H9 (cell line): ENCODE measurements at regions not wholly inside any gene's neighbourhood (a gene's known extent, or its start where the extent isn't known, plus 50 kb on each side); places are given as distances from the start of the nearest gene placed in this dataset.

Experiments used
- DNase-seq: peaks from one replicate; pipeline ENCODE4 v3.0.0-alpha.2; 2017
- H2AFZ ChIP-seq: one replicate; pipeline ENCODE4 v1.6.1; 2013; ENCODE audit warnings: mild to moderate bottlenecking, low read length, control low read depth, moderate library complexity
- H2AK5ac ChIP-seq: 2 replicates; pipeline ENCODE4 v1.6.1; 2013; ENCODE audit warnings: low read length, control low read depth, mixed read lengths; ENCODE audit not compliant: insufficient read length
- H2BK120ac ChIP-seq: one replicate; pipeline ENCODE4 v1.6.1; 2013; ENCODE audit warnings: low read depth, mild to moderate bottlenecking, low read length, control low read depth, inconsistent platforms; ENCODE audit not compliant: poor library complexity, severe bottlenecking
- H2BK12ac ChIP-seq: 2 replicates; pipeline ENCODE4 v1.6.1; 2013; ENCODE audit warnings: low read length, control low read depth, mixed read lengths, low read depth; ENCODE audit not compliant: insufficient read length
- H2BK15ac ChIP-seq: 2 replicates; pipeline ENCODE4 v1.6.1; 2013; ENCODE audit warnings: low read depth, low read length, control low read depth
- H2BK20ac ChIP-seq: one replicate; pipeline ENCODE4 v1.6.1; 2013; ENCODE audit warnings: low read depth, mild to moderate bottlenecking, low read length, control low read depth, inconsistent platforms; ENCODE audit not compliant: poor library complexity, severe bottlenecking
- H2BK5ac ChIP-seq: 2 replicates; pipeline ENCODE4 v1.6.1; 2013; ENCODE audit warnings: low read length, control low read depth, mixed read lengths; ENCODE audit not compliant: insufficient read length
- H3K14ac ChIP-seq: 2 replicates; pipeline ENCODE4 v1.6.1; 2013; ENCODE audit warnings: low read length, control low read depth; ENCODE audit not compliant: insufficient read depth
- H3K18ac ChIP-seq: 2 replicates; pipeline ENCODE4 v1.6.1; 2013; ENCODE audit warnings: low read depth, mild to moderate bottlenecking, mixed read lengths, low read length, control low read depth; ENCODE audit not compliant: insufficient read length
- H3K23ac ChIP-seq: 2 replicates; pipeline ENCODE4 v1.6.1; 2013; ENCODE audit warnings: low read length, control low read depth, mixed read lengths, low read depth; ENCODE audit not compliant: insufficient read length
- H3K23me2 ChIP-seq: 2 replicates; pipeline ENCODE4 v1.6.1; 2013; ENCODE audit warnings: low read depth, mild to moderate bottlenecking, mixed read lengths, low read length, control low read depth; ENCODE audit not compliant: insufficient read length, poor library complexity, severe bottlenecking
- H3K27ac ChIP-seq: 2 replicates; pipeline ENCODE4 v1.5.1; 2013; ENCODE audit warnings: low read length, control low read depth, mixed read lengths, low read depth; ENCODE audit not compliant: insufficient read length
- H3K27me3 ChIP-seq: 2 replicates; pipeline ENCODE4 v1.6.1; 2013; ENCODE audit warnings: low read length, control low read depth, inconsistent platforms; ENCODE audit not compliant: insufficient read depth
- H3K4ac ChIP-seq: 2 replicates; pipeline ENCODE4 v1.6.1; 2013; ENCODE audit warnings: low read depth, mild to moderate bottlenecking, control low read depth, inconsistent platforms, low read length, moderate library complexity
- H3K4me1 ChIP-seq: 2 replicates; pipeline ENCODE4 v1.6.1; 2013; ENCODE audit warnings: low read length, control low read depth, inconsistent platforms; ENCODE audit not compliant: insufficient read depth
- H3K4me2 ChIP-seq: 2 replicates; pipeline ENCODE4 v1.6.1; 2013; ENCODE audit warnings: low read length, control low read depth, mixed read lengths; ENCODE audit not compliant: insufficient read length, insufficient read depth
- H3K56ac ChIP-seq: 2 replicates; pipeline ENCODE4 v1.6.1; 2013; ENCODE audit warnings: low read depth, mild to moderate bottlenecking, mixed read lengths, low read length, control low read depth; ENCODE audit not compliant: insufficient read length
- H3K79me1 ChIP-seq: 2 replicates; pipeline ENCODE4 v1.6.1; 2013; ENCODE audit warnings: low read depth, mild to moderate bottlenecking, moderate library complexity, low read length, control low read depth, inconsistent platforms; ENCODE audit not compliant: insufficient read depth, poor library complexity, severe bottlenecking
- H3K79me2 ChIP-seq: 2 replicates; pipeline ENCODE4 v1.6.1; 2013; ENCODE audit warnings: low read length, control low read depth, inconsistent platforms; ENCODE audit not compliant: insufficient read depth
- H3K9ac ChIP-seq: 2 replicates; pipeline ENCODE4 v1.6.1; 2013; ENCODE audit warnings: low read length, control low read depth, mixed read lengths; ENCODE audit not compliant: insufficient read length; ENCODE audit errors: extremely low read depth
- H3K9me3 ChIP-seq: one replicate; pipeline ENCODE4 v1.6.1; 2013; ENCODE audit warnings: low read depth, low read length, inconsistent platforms; ENCODE audit not compliant: control insufficient read depth
- H3T11ph ChIP-seq: one replicate; pipeline ENCODE4 v1.6.1; 2013; ENCODE audit warnings: mild to moderate bottlenecking, low read length, control low read depth, inconsistent platforms
- H4K20me1 ChIP-seq: one replicate; pipeline ENCODE4 v1.6.1; 2013; ENCODE audit not compliant: control insufficient read depth, insufficient read length, insufficient read depth
- H4K5ac ChIP-seq: 2 replicates; pipeline ENCODE4 v1.6.1; 2013; ENCODE audit warnings: low read depth, mild to moderate bottlenecking, mixed read lengths, low read length, control low read depth; ENCODE audit not compliant: insufficient read length
- H4K8ac ChIP-seq: replicated peaks from 2 replicates; pipeline ENCODE4 v1.6.1; 2013; ENCODE audit warnings: low read length, control low read depth, mixed read lengths, low read depth; ENCODE audit not compliant: insufficient read length
- H4K91ac ChIP-seq: 2 replicates; pipeline ENCODE4 v1.6.1; 2013; ENCODE audit warnings: low read depth, mild to moderate bottlenecking, moderate library complexity, mixed read lengths, low read length, control low read depth; ENCODE audit not compliant: insufficient read length
- H3K27ac Mint-ChIP-seq, 3 experiments: 2 replicates in 2 of 3; 3 replicates in 1 of 3; pipeline ENCODE4 v1.8.0; 2020 to 2021; ENCODE audit warnings: mixed read lengths in 3 of 3, mild to moderate bottlenecking in 1 of 3, moderate library complexity in 1 of 3
- H3K27me3 Mint-ChIP-seq: 2 replicates; pipeline ENCODE4 v1.8.0; 2021; ENCODE audit warnings: low read depth, mild to moderate bottlenecking, moderate library complexity, mixed read lengths
- H3K36me3 Mint-ChIP-seq, 3 experiments: 2 replicates in 2 of 3; 3 replicates in 1 of 3; pipeline ENCODE4 v1.8.0; 2020 to 2021; ENCODE audit warnings: low read depth in 3 of 3, mixed read lengths in 3 of 3; ENCODE audit not compliant: insufficient read depth in 1 of 3
- H3K4me1 Mint-ChIP-seq, 2 experiments: 2 replicates each; pipeline ENCODE4 v1.8.0; 2020; ENCODE audit warnings: mixed read lengths in 2 of 2
- H3K4me3 Mint-ChIP-seq, 2 experiments: 2 replicates in 1 of 2; 3 replicates in 1 of 2; pipeline ENCODE4 v1.8.0; 2020 to 2021; ENCODE audit warnings: mild to moderate bottlenecking in 2 of 2, mixed read lengths in 2 of 2, moderate library complexity in 1 of 2
- H3K9me3 Mint-ChIP-seq, 2 experiments: 2 replicates in 1 of 2; 3 replicates in 1 of 2; pipeline ENCODE4 v1.8.0; 2020; ENCODE audit warnings: mild to moderate bottlenecking in 2 of 2, mixed read lengths in 2 of 2, moderate library complexity in 1 of 2
- WGBS: extraction: QIAGEN DNeasy Blood & Tissue Kit; methylation state at CpG from one replicate; pipeline ENCODE4 v1.1.7; 2013; ENCODE audit warnings: missing lambda C conversion rate, low lambda C conversion rate, mixed read lengths; ENCODE audit not compliant: insufficient read length; ENCODE audit errors: extremely low coverage; 5-methylcytosine and 5-hydroxymethylcytosine counted together
- TF ChIP-seq, protein P1 (sequence below): fragments of 200-600 bp; sonication (generic); conservative IDR thresholded peaks from 3 replicates; pipeline ENCODE4 v1.8.0; 2021; ENCODE audit warnings: antibody characterized with exemption, mild to moderate bottlenecking

DNA sequence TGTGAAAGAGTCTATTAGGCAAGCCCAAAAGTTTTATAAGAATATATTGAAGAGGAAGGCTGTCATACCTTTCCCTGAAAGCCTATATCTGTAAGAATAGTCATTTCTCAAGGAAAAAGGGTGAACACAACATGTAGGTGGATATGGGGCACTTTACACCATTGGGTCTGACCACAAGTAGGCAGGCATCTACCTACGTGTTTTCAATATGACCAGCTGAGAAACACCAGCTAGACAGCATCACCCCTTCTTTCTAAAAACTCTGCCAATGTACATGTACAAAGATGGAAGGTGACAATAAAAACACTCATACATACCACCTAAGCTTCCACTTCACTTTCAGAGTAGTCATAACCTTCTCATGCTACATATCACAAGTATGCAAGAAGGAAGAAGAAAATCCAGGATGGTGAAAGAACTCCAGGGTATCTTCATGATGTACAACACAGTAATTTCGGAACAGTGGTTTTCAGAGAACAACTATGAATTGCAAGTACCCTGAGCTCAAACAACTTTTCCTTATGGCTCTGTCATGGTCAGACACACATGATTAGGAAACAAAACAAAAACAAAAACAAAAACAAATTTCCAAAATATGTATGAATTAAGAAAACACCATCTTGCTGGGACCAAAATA lies 98.5 kb upstream of the ADGRL2 start:
- no peak overlapping the region for H3K23ac ChIP-seq
- no peak overlapping the region for H2BK5ac ChIP-seq
- no CpG with 5 or more reads among the region's 2 CpGs for WGBS
- H3K9ac ChIP-seq: no peak overlapping the region
- Mint-ChIP-seq H3K36me3 (0 out of 7 replicates have a peak, but pooled peaks cover 0 to 3% (median 0%) of the 10 kb centered on the region in 3 experiments), H3K4me3 (no peak overlapping the region), H3K9me3 (no peaks in the 10 kb centered on the region; a peak in 1 of 5 replicates), H3K27me3 (no peaks in the 10 kb centered on the region), H3K27ac (no peak overlapping the region), H3K4me1 (peaks cover 38 to 42% of the 10 kb centered on the region in 2 experiments)
- no peak overlapping the region for H3T11ph ChIP-seq
- no peak overlapping the region for H3K4me2 ChIP-seq
- H3K79me1 ChIP-seq: no peaks in the 10 kb centered on the region
- no peaks in the 10 kb centered on the region for H4K20me1 ChIP-seq
- H3K79me2 ChIP-seq: no peaks in the 10 kb centered on the region
- no peaks in the 10 kb centered on the region for H3K9me3 ChIP-seq
- no peak overlapping the region for H2AFZ ChIP-seq
- H3K4me1 ChIP-seq: peaks cover 9% of the 10 kb centered on the region; the same call in 1 of the 2 replicates
- H3K18ac ChIP-seq: no peak overlapping the region
- no peak overlapping the region for H4K91ac ChIP-seq
- no peak overlapping the region for H4K5ac ChIP-seq
- no peak for DNase-seq
- H3K27me3 ChIP-seq: no peaks in the 10 kb centered on the region
- no peak overlapping the region for H2BK120ac ChIP-seq
- no peak overlapping the region for H3K56ac ChIP-seq
- H2AK5ac ChIP-seq: peak overlapping the region; percentile 32
- TF ChIP-seq, protein P1, sequence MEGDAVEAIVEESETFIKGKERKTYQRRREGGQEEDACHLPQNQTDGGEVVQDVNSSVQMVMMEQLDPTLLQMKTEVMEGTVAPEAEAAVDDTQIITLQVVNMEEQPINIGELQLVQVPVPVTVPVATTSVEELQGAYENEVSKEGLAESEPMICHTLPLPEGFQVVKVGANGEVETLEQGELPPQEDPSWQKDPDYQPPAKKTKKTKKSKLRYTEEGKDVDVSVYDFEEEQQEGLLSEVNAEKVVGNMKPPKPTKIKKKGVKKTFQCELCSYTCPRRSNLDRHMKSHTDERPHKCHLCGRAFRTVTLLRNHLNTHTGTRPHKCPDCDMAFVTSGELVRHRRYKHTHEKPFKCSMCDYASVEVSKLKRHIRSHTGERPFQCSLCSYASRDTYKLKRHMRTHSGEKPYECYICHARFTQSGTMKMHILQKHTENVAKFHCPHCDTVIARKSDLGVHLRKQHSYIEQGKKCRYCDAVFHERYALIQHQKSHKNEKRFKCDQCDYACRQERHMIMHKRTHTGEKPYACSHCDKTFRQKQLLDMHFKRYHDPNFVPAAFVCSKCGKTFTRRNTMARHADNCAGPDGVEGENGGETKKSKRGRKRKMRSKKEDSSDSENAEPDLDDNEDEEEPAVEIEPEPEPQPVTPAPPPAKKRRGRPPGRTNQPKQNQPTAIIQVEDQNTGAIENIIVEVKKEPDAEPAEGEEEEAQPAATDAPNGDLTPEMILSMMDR: no peak
- H3K23me2 ChIP-seq: no peaks in the 10 kb centered on the region
- no peak overlapping the region for H3K14ac ChIP-seq
- H2BK12ac ChIP-seq: no peak overlapping the region
- no peak overlapping the region for H3K4ac ChIP-seq
- H2BK20ac ChIP-seq: peak overlapping the region; percentile 11
- H2BK15ac ChIP-seq: no peak overlapping the region
- no peak overlapping the region for H4K8ac ChIP-seq
- H3K27ac ChIP-seq: no peak overlapping the region
